BE2C (cell line): ENCODE measurements at regions not wholly inside any gene's neighbourhood (a gene's known extent, or its start where the extent isn't known, plus 50 kb on each side); places are given as distances from the start of the nearest gene placed in this dataset.

Experiments
- DNase-seq: peaks from one replicate; pipeline ENCODE4 v3.0.0-alpha.2; 2020
- H3K27me3 ChIP-seq: fragments of 250-450 bp; sonication (Bioruptor Pico); 2 replicates; pipeline ENCODE4 v1.5.1; 2020; ENCODE audit warnings: mild to moderate bottlenecking
- H3K36me3 ChIP-seq: fragments of 250-450 bp; sonication (Bioruptor Pico); 2 replicates; pipeline ENCODE4 v1.5.1; 2020; ENCODE audit warnings: mild to moderate bottlenecking
- H3K4me1 ChIP-seq: fragments of 250-450 bp; sonication (Bioruptor Pico); 2 replicates; pipeline ENCODE4 v1.5.1; 2020
- H3K4me3 ChIP-seq: 2 replicates; pipeline ENCODE4 v1.5.1; 2011; ENCODE audit warnings: low read depth, low read length
- H3K9me3 ChIP-seq: fragments of 250-450 bp; sonication (Bioruptor Pico); 2 replicates; pipeline ENCODE4 v1.5.1; 2020
- TF ChIP-seq, protein P1 (sequence below): IDR thresholded peaks from 2 replicates; pipeline ENCODE4 v1.5.1; 2012; ENCODE audit warnings: mild to moderate bottlenecking, low read depth, low read length

- Histone ChIP-seq H3K27me3 (no peaks in the 10 kb centered on the region), H3K4me3 (no peak overlapping the region), H3K9me3 (no peaks in the 10 kb centered on the region), H3K36me3 (no peaks in the 10 kb centered on the region), H3K4me1 (no peaks in the 10 kb centered on the region)
- DNase-seq = no peak
- TF ChIP-seq, protein P1, sequence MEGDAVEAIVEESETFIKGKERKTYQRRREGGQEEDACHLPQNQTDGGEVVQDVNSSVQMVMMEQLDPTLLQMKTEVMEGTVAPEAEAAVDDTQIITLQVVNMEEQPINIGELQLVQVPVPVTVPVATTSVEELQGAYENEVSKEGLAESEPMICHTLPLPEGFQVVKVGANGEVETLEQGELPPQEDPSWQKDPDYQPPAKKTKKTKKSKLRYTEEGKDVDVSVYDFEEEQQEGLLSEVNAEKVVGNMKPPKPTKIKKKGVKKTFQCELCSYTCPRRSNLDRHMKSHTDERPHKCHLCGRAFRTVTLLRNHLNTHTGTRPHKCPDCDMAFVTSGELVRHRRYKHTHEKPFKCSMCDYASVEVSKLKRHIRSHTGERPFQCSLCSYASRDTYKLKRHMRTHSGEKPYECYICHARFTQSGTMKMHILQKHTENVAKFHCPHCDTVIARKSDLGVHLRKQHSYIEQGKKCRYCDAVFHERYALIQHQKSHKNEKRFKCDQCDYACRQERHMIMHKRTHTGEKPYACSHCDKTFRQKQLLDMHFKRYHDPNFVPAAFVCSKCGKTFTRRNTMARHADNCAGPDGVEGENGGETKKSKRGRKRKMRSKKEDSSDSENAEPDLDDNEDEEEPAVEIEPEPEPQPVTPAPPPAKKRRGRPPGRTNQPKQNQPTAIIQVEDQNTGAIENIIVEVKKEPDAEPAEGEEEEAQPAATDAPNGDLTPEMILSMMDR = no peak
These were observed 405.1 kb upstream of the CWC22 start for GRCh38 chr2:180412219-180412618.

DNA sequence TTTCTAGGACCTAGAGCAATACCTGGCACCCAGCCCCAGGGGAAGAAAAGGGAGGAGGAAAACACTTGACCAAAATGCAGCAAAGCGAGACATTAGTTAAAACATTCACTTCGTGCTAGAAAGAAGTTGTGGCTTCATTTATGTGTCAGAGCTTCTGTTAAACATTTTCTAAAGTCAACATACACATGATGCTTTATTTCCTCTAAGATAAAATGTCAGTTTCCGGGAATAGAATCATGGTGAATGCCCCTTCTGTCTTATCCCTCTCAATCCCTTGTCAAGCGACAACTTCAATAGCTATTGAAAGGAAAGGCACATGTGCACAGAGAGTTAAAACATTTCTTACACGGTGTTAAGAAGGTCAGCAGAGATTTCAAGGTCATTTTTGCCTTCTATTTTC lies 404.6 kb upstream of the CWC22 start:
- Histone ChIP-seq H3K36me3 (no peaks in the 10 kb centered on the region), H3K27me3 (no peaks in the 10 kb centered on the region), H3K4me3 (no peak overlapping the region), H3K9me3 (no peaks in the 10 kb centered on the region), H3K4me1 (no peaks in the 10 kb centered on the region)
- TF ChIP-seq, protein P1 = no peak
- no peak for DNase-seq

DNA sequence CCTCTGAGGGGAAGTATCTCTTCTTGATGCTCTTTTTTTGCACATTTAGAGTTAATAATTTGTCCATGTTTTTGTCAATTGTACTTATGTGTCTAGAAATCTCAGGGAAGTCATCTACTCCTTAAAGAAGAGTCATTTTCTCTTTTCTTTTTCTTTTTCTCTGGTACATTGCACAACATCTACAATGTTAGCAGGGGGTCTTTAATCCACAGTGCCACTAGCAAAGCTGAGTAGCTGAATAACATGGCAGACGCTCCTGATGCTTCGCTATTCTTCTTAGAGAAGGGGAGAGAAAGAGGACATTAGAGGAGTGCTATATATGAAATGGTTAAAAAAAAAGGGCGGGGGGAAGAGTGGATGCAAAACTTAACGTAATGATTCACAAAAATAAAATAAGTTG lies 399.6 kb upstream of the CWC22 start:
- H3K4me1 ChIP-seq = no peaks in the 10 kb centered on the region
- no peak overlapping the region for H3K4me3 ChIP-seq
- H3K27me3 ChIP-seq = no peaks in the 10 kb centered on the region
- H3K36me3 ChIP-seq = no peaks in the 10 kb centered on the region
- DNase-seq = no peak
- no peaks in the 10 kb centered on the region for H3K9me3 ChIP-seq
- TF ChIP-seq, protein P1 = no peak

- TF ChIP-seq, protein P1 = no peak
- no peak for DNase-seq
- no peak overlapping the region for H3K4me3 ChIP-seq
These were observed 398.4 kb upstream of the CWC22 start for GRCh38 chr2:180405520-180405919.

DNA sequence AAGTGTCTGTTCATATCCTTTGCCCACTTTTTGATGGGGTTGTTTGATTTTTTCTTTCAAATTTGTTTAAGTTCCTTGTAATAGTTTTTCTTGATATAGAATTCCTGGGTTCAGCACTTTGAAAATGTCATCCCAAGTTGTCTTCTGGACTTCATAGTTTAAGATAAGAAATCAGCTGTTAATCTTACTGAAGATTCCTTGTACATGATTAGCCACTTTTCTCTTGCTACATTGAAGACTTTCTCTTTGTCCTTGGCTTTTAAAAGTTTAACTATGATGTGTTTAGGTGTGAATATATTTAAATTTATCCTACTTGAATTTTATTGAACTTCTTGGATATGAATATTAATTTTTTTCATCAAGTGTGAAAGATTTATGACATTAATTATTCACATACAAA lies 387.2 kb upstream of the CWC22 start:
- H3K9me3 ChIP-seq = no peaks in the 10 kb centered on the region
- no peaks in the 10 kb centered on the region for H3K4me1 ChIP-seq
- no peak overlapping the region for H3K4me3 ChIP-seq
- DNase-seq = no peak
- TF ChIP-seq, protein P1 = no peak
- H3K36me3 ChIP-seq = no peaks in the 10 kb centered on the region
- no peaks in the 10 kb centered on the region for H3K27me3 ChIP-seq

More at GRCh38 chr2:180405520-180405919, 398.4 kb upstream of the CWC22 start:
- no peaks in the 10 kb centered on the region for H3K27me3 ChIP-seq
- H3K9me3 ChIP-seq = no peaks in the 10 kb centered on the region
- H3K4me1 ChIP-seq = no peaks in the 10 kb centered on the region
- no peaks in the 10 kb centered on the region for H3K36me3 ChIP-seq

DNA sequence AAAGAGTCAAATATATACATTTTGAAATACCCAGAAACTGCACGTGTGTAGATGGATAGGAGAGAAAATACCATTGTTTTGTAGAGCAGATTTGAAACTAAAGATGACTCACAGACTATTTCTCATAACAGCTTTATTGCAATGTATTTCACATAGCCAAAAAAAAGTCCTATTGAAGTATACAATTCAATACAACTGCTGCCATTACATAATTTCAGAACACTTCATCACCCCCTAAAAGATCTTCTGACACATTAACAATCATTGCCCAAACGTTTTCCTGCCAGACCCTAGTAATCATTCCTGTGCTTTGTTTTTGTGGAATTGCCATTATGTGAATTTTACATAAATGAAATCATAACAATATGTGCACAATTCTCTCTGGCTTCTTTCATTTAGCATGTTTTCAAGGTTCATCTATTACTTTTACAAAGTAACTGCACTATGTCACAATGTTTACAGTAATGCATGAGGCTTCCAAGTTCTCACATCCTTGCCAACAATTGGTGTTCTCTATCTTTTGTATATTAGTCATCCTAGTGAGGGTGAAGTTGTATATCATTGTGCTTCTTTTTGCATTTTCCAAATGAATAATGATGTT lies 378.6 kb upstream of the CWC22 start:
- TF ChIP-seq, protein P1 = no peak

More for the DNA sequence above, 378.6 kb upstream of the CWC22 start:
- Histone ChIP-seq H3K4me1 (no peaks in the 10 kb centered on the region), H3K36me3 (no peaks in the 10 kb centered on the region), H3K27me3 (no peaks in the 10 kb centered on the region), H3K4me3 (no peak overlapping the region), H3K9me3 (no peaks in the 10 kb centered on the region)
- no peak for DNase-seq
